ENCODE measurements at regions not wholly inside any gene's neighbourhood (a gene's known extent, or its start where the extent isn't known, plus 50 kb on each side); places are given as distances from the start of the nearest gene placed in this dataset.

DNA sequence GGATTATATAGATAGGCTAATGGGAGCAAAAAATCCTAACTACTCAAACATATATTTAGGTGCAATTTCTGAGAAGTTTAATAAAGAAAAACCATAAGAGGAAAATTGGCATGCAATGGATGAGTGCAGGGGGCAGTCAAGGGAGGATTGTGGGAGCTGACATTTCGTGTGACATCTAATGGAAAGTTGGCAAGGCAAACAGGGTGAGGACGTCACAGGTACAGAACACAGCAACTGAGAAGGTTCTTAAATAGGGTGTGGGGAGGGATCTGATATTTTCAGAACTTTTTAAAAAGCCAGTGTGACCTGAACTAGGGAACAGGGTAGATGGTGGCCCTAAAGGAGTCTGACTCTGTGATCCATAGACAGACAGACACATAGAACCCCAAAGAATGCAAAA lies 194.9 kb upstream of the GLI3 start:
- TF ChIP-seq POLR2A (IDR thresholded peaks at IDR 0.05) (no peak), EP300 (IDR thresholded peaks at IDR 0.05; ENCODE audit: low read depth) (no peak), POLR2AphosphoS5 (IDR thresholded peaks at IDR 0.05) (no peak)
- TF ChIP-seq, protein P1, sequence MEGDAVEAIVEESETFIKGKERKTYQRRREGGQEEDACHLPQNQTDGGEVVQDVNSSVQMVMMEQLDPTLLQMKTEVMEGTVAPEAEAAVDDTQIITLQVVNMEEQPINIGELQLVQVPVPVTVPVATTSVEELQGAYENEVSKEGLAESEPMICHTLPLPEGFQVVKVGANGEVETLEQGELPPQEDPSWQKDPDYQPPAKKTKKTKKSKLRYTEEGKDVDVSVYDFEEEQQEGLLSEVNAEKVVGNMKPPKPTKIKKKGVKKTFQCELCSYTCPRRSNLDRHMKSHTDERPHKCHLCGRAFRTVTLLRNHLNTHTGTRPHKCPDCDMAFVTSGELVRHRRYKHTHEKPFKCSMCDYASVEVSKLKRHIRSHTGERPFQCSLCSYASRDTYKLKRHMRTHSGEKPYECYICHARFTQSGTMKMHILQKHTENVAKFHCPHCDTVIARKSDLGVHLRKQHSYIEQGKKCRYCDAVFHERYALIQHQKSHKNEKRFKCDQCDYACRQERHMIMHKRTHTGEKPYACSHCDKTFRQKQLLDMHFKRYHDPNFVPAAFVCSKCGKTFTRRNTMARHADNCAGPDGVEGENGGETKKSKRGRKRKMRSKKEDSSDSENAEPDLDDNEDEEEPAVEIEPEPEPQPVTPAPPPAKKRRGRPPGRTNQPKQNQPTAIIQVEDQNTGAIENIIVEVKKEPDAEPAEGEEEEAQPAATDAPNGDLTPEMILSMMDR (IDR thresholded peaks at IDR 0.05): no peak

Data from transverse colon (tissue), 4 donors.